ENCODE measurements at regions not wholly inside any gene's neighbourhood (a gene's known extent, or its start where the extent isn't known, plus 50 kb on each side); places are given as distances from the start of the nearest gene placed in this dataset.
"Not testable (repeated sequence)": the region's sequence is repeated elsewhere in the genome, so short reads cannot be mapped to it uniquely, and the experiment has no call there.

- H3K36me3 ChIP-seq (replicated peaks in 1 of 2; ENCODE audit: insufficient read depth in 1 of 2, low read depth in 2 of 2), result no peaks in the 10 kb centered on the region
Measured at GRCh38 chr9:85876628-85877027, 64.3 kb upstream of the NAA35 start.

GRCh38 chr9:85878872-85879597 is 61.9 kb upstream of the NAA35 start:
- not testable (repeated sequence) for H3K4me3 ChIP-seq

More at GRCh38 chr9:85876628-85877027, 64.3 kb upstream of the NAA35 start:
- DNase-seq (no peak), ATAC-seq (no peak)
- intact Hi-C loops (cut with DNase I), result no loop called here
- Histone ChIP-seq H3K27ac (no peak overlapping the region), H3K4me3 (no peak overlapping the region), H3K9me3 (no peaks in the 10 kb centered on the region), H3K4me1 (no peaks in the 10 kb centered on the region), H3K27me3 (no peaks in the 10 kb centered on the region)
- TF ChIP-seq POLR2A (IDR thresholded peaks at IDR 0.05), result no peak
- TF ChIP-seq, protein P1, sequence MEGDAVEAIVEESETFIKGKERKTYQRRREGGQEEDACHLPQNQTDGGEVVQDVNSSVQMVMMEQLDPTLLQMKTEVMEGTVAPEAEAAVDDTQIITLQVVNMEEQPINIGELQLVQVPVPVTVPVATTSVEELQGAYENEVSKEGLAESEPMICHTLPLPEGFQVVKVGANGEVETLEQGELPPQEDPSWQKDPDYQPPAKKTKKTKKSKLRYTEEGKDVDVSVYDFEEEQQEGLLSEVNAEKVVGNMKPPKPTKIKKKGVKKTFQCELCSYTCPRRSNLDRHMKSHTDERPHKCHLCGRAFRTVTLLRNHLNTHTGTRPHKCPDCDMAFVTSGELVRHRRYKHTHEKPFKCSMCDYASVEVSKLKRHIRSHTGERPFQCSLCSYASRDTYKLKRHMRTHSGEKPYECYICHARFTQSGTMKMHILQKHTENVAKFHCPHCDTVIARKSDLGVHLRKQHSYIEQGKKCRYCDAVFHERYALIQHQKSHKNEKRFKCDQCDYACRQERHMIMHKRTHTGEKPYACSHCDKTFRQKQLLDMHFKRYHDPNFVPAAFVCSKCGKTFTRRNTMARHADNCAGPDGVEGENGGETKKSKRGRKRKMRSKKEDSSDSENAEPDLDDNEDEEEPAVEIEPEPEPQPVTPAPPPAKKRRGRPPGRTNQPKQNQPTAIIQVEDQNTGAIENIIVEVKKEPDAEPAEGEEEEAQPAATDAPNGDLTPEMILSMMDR (IDR thresholded peaks at IDR 0.05), result no peak

GRCh38 chr9:85880507-85880906 is 60.4 kb upstream of the NAA35 start:
- H3K36me3 ChIP-seq (replicated peaks in 1 of 2; ENCODE audit: insufficient read depth in 1 of 2, low read depth in 2 of 2); DNase-seq; H3K9me3 ChIP-seq; H3K27me3 ChIP-seq; H3K4me1 ChIP-seq; H3K4me3 ChIP-seq; H3K27ac ChIP-seq; ATAC-seq; intact Hi-C loops (cut with DNase I): not testable (repeated sequence)
- 62 to 70% methylated on average over 3 of the region's 3 CpGs for WGBS, 2 donors

More at GRCh38 chr9:85878872-85879597, 61.9 kb upstream of the NAA35 start:
- H3K36me3 ChIP-seq (replicated peaks in 1 of 2; ENCODE audit: insufficient read depth in 1 of 2, low read depth in 2 of 2); H3K4me1 ChIP-seq; ATAC-seq; H3K27me3 ChIP-seq; H3K27ac ChIP-seq; intact Hi-C loops (cut with DNase I); DNase-seq; H3K9me3 ChIP-seq: not testable (repeated sequence)
- 75 to 77% methylated on average over 5 of the region's 5 CpGs for WGBS, 2 donors

- WGBS, 2 donors, result 93 to 94% methylated on average over 8 of the region's 8 CpGs
- Histone ChIP-seq H3K4me1 (no peaks in the 10 kb centered on the region), H3K4me3 (no peak overlapping the region), H3K27ac (no peak overlapping the region), H3K27me3 (no peaks in the 10 kb centered on the region), H3K36me3 (replicated peaks in 1 of 2; ENCODE audit: insufficient read depth in 1 of 2, low read depth in 2 of 2) (no peaks in the 10 kb centered on the region), H3K9me3 (no peaks in the 10 kb centered on the region)
- no peak for TF ChIP-seq POLR2A (IDR thresholded peaks at IDR 0.05)
- TF ChIP-seq, protein P1 (IDR thresholded peaks at IDR 0.05), result no peak
- intact Hi-C loops (cut with DNase I), result no loop called here
- no peak for ATAC-seq
- DNase-seq, result no peak
Measured at GRCh38 chr9:85884256-85884655, 56.7 kb upstream of the NAA35 start.

DNA sequence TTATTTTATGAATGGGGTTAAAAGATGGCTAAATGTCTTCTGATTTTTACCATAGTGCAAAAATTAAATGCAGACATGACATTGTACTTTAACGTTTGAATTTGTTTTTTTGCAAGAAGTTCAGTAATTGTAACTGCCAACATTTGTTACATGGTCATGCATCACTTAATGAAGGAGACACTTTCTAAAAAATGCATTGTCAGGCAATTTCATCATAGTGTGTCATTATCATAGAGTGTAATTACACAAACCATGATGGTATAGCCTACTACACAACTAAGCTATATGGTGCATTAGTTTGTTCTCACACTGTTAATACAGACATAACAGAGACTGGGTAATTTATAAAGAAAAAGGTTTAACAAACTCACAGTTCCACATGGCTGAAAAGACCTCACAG is 50.0 kb upstream of the NAA35 start:
- intact Hi-C loops (cut with DNase I), result no loop called here
- Histone ChIP-seq H3K4me1 (no peaks in the 10 kb centered on the region), H3K27ac (no peak overlapping the region), H3K27me3 (no peaks in the 10 kb centered on the region), H3K9me3 (no peaks in the 10 kb centered on the region), H3K36me3 (replicated peaks in 1 of 2; ENCODE audit: insufficient read depth in 1 of 2, low read depth in 2 of 2) (no peaks in the 10 kb centered on the region), H3K4me3 (no peak overlapping the region)
- ATAC-seq (no peak), DNase-seq (no peak)
- WGBS, 2 donors, result 56 to 80% methylated on average over 1 of the region's 1 CpG
- TF ChIP-seq, protein P1 (IDR thresholded peaks at IDR 0.05), result no peak
- TF ChIP-seq POLR2A (IDR thresholded peaks at IDR 0.05), result no peak
